ENCODE measurements at regions not wholly inside any gene's neighbourhood (a gene's known extent, or its start where the extent isn't known, plus 50 kb on each side); places are given as distances from the start of the nearest gene placed in this dataset.
"Not testable (repeated sequence)": the region's sequence is repeated elsewhere in the genome, so short reads cannot be mapped to it uniquely, and the experiment has no call there.

DNA sequence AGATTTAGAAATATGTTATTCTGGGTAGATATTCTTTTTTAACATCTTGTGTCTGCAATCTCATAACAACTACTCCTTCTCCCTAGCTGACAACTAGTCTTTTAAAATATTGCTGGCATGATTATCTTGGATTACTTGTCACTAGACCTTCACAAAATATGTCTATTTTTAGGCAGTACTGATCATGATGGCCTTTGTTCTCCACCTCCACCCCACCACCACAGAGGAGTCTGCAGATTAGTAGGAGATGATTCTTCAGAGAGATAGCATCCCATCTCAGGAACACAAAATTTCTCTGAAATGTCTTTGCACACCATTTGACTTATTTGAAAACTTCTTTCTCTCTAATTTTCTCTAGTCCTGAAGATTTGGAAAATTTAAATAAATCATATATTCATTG, 338.1 kb upstream of the SPHKAP start:
- TF ChIP-seq, protein P1, sequence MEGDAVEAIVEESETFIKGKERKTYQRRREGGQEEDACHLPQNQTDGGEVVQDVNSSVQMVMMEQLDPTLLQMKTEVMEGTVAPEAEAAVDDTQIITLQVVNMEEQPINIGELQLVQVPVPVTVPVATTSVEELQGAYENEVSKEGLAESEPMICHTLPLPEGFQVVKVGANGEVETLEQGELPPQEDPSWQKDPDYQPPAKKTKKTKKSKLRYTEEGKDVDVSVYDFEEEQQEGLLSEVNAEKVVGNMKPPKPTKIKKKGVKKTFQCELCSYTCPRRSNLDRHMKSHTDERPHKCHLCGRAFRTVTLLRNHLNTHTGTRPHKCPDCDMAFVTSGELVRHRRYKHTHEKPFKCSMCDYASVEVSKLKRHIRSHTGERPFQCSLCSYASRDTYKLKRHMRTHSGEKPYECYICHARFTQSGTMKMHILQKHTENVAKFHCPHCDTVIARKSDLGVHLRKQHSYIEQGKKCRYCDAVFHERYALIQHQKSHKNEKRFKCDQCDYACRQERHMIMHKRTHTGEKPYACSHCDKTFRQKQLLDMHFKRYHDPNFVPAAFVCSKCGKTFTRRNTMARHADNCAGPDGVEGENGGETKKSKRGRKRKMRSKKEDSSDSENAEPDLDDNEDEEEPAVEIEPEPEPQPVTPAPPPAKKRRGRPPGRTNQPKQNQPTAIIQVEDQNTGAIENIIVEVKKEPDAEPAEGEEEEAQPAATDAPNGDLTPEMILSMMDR (IDR thresholded peaks at IDR 0.05; ENCODE audit: low read depth, low read length): no peak
- DNase-seq (ENCODE audit: extremely low read depth, low read depth): no peak

GRCh38 chr2:228516019-228516418, 334.5 kb upstream of the SPHKAP start:
- DNase-seq (ENCODE audit: extremely low read depth, low read depth): no peak
- TF ChIP-seq, protein P1 (IDR thresholded peaks at IDR 0.05; ENCODE audit: low read depth, low read length): no peak

- not testable (repeated sequence) for DNase-seq (ENCODE audit: extremely low read depth, low read depth)
Measured at GRCh38 chr2:228513480-228513879, 332.0 kb upstream of the SPHKAP start.

DNA sequence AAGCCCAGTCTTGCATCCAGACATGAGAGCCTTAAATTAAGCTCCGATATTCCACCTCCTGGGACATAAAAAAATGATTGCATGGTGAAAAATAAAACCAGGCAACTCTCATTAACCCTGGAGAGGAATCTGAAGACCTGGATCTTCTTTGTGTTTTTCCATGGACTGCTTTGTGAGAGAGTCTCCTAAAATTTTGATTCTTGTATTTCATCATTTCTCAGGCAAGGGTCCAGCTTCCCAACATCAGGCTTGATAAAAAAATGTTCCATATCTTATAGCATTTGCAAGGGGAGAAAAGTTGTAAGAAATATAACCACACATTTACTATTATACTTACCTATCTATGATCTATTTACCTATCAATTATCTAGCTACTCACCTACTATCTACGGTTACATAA, 327.5 kb upstream of the SPHKAP start:
- TF ChIP-seq, protein P1 (IDR thresholded peaks at IDR 0.05; ENCODE audit: low read depth, low read length): no peak
- DNase-seq (ENCODE audit: extremely low read depth, low read depth): no peak

GRCh38 chr2:228507870-228508269, 326.4 kb upstream of the SPHKAP start:
- TF ChIP-seq, protein P1 (IDR thresholded peaks at IDR 0.05; ENCODE audit: low read depth, low read length): no peak

DNA sequence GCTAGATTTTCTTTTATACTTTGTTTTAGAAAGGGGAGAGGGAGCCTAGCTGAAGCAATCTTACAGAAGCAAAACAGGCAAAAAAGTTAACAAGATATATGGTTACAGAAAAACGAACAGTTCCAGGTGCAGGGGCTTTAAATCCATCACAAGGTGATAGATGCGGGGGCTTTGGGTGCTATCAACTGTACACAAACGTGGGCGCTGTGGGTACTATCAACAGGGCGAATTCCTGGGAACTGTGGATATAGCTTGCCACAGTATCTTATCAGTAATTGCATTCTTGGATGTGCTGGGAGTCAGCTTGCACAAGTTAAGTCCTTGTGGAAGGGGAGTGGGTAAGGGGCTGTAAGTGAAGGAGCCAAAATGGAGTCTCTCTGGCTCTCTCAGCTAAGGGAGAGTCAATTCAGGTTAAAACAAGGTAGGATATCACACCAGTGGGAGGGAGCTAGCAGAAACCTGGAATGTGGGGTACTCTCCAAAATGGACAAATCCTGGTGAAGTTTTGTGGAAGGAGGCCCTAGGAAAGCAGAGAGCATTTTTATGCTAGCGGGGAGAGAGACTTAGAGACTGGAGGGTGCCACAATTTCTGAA, 325.8 kb upstream of the SPHKAP start:
- DNase-seq (ENCODE audit: extremely low read depth, low read depth): no peak
- TF ChIP-seq, protein P1 (IDR thresholded peaks at IDR 0.05; ENCODE audit: low read depth, low read length): no peak

More at GRCh38 chr2:228507870-228508269, 326.4 kb upstream of the SPHKAP start:
- DNase-seq (ENCODE audit: extremely low read depth, low read depth): no peak

DNA sequence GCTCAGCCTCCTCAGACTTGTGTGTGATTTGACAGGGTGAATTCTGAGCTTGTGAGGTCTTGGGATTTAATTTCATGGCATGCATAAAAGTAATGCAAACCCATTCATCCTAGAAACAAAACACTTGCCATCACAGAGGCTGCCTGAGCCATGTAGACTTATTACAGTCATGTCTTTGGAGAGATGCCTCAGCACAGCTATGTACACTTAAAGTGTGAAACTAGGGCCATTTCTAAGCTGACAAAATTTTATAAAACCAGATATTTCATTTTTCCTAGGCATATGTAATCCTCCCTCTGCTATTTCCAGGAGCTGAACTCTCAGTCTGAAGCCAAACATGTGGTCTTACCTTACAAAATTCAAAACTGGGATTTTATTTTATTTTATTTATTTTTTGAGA, 322.2 kb upstream of the SPHKAP start:
- no peak for DNase-seq (ENCODE audit: extremely low read depth, low read depth)
- TF ChIP-seq, protein P1 (IDR thresholded peaks at IDR 0.05; ENCODE audit: low read depth, low read length): no peak

- TF ChIP-seq, protein P1 (IDR thresholded peaks at IDR 0.05; ENCODE audit: low read depth, low read length): no peak
- DNase-seq (ENCODE audit: extremely low read depth, low read depth): no peak
Measured at GRCh38 chr2:228493852-228494251, 312.4 kb upstream of the SPHKAP start.
